Skeletal muscle tissue (tissue), 3 donors: ENCODE measurements at regions not wholly inside any gene's neighbourhood (a gene's known extent, or its start where the extent isn't known, plus 50 kb on each side); places are given as distances from the start of the nearest gene placed in this dataset.
"Not testable (repeated sequence)": the region's sequence is repeated elsewhere in the genome, so short reads cannot be mapped to it uniquely, and the experiment has no call there.

Experiments used
- H3K27ac ChIP-seq: one replicate; pipeline ENCODE4 v1.7.0; 2013; ENCODE audit warnings: mild to moderate bottlenecking, low read depth, low read length, inconsistent platforms
- H3K27me3 ChIP-seq, 3 donors: one replicate each; pipeline ENCODE4 v1.7.0; 2013; ENCODE audit warnings: low read length in 3 of 3; ENCODE audit not compliant: control insufficient read depth in 3 of 3, insufficient read depth in 3 of 3
- H3K36me3 ChIP-seq, 3 donors: one replicate each; pipeline ENCODE4 v1.7.0; 2013; ENCODE audit warnings: low read length in 3 of 3; ENCODE audit not compliant: control insufficient read depth in 3 of 3, insufficient read depth in 3 of 3
- H3K4me1 ChIP-seq, 3 donors: one replicate each; pipeline ENCODE4 v1.7.0; 2013; ENCODE audit warnings: low read length in 3 of 3, mild to moderate bottlenecking in 3 of 3; ENCODE audit not compliant: control insufficient read depth in 3 of 3, insufficient read depth in 3 of 3
- H3K4me3 ChIP-seq, 3 donors: one replicate each; pipeline ENCODE4 v1.7.0; 2013; ENCODE audit warnings: low read length in 3 of 3
- H3K9ac ChIP-seq, 3 donors: one replicate each; pipeline ENCODE4 v1.7.0; 2013; ENCODE audit warnings: low read length in 3 of 3, mild to moderate bottlenecking in 3 of 3, moderate library complexity in 2 of 3, low read depth in 1 of 3
- H3K9me3 ChIP-seq, 3 donors: one replicate each; pipeline ENCODE4 v1.7.0; 2013; ENCODE audit warnings: low read length in 3 of 3; ENCODE audit not compliant: control insufficient read depth in 3 of 3
- donor health status: Osteomylitis.

DNA sequence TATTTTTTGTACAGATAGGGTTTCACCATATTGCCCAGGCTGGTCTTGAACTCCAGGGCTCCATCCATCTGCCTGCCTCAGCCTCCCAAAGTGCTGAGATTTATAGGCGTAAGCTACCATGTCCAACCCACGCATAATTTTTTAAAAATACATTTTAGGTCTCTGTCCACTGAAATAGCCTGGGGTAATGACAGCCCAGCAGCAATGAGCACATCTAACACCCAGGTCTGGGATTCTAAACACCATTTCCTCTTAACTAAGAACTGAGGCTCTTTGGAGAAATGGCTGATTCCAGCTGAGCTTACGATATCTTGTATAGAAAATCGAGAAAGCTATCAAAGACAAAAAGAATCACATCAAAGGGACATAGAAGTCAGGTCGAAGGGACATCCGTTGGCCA is 245.3 kb downstream of the PARN start:
- no peak overlapping the region for H3K4me3 ChIP-seq
- no peak overlapping the region for H3K27ac ChIP-seq
- no peaks in the 10 kb centered on the region for H3K9me3 ChIP-seq
- peaks cover 0 to 4% (median 3%) of the 10 kb centered on the region in 3 donors for H3K4me1 ChIP-seq
- H3K27me3 ChIP-seq: no peaks in the 10 kb centered on the region
- H3K36me3 ChIP-seq: no peaks in the 10 kb centered on the region
- no peak overlapping the region for H3K9ac ChIP-seq

DNA sequence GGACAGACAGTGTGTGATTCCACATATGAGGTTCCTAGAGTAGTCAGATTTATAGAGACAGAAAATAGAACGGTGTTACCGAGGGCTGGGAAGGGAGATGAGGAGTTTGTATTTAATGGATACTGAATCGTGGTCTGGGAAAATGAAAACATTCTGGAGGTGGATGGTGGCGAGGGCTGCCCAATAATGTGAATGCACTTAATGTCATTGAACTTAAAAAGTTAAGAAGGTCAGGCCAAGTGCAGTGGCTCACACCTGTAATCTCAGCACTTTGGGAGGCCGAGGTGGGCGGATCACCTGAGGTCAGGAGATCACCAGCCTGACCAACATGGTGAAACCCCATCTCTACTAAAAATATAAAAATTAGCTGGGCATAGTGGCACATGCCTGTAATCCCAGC is 246.2 kb downstream of the PARN start:
- H3K27me3 ChIP-seq, H3K9ac ChIP-seq, H3K27ac ChIP-seq, H3K4me1 ChIP-seq, H3K36me3 ChIP-seq, H3K9me3 ChIP-seq, H3K4me3 ChIP-seq: not testable (repeated sequence)

DNA sequence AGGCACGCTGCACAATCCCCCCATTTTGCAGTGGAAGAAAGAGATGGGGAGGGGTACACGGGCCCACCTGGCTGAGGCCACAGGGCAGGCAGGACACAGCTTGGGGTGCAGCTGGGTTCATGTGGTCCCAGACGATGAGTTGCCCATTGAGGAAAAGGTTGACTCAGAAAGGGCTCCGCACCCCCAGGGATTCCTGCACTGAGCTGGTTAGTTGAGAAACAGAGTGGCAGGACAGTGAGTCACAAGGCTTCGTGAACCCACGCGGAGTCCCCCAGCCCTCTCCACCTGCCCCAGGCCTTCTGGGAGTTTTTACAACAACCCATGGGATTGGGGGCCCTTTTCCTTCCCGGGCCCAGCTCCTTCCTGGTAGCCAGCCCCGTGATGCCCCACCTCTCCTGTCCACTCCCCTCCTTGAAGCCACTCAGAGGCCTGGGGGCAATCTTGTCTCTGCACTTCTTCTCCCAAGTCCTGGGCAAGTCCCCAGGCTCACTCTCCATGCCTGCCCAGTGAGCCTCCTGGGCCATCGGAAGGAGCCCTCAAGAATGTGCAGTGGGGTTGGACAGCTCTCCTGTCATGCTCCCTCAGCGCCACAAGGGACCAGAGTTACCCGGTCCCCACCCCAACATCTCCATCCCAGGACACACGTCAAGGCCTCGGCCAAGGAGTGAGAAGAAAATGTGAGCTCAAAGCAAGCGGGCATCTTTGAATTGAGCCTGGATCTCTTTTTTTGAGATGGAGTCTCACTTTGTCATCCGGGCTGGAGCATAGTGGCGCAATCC is 251.2 kb downstream of the PARN start:
- H3K27me3 ChIP-seq: no peaks in the 10 kb centered on the region
- no peak overlapping the region for H3K27ac ChIP-seq
- no peak overlapping the region for H3K4me3 ChIP-seq
- H3K36me3 ChIP-seq: no peaks in the 10 kb centered on the region
- H3K9me3 ChIP-seq: no peaks in the 10 kb centered on the region
- H3K4me1 ChIP-seq: peaks cover 6 to 10% (median 6%) of the 10 kb centered on the region in 3 donors
- H3K9ac ChIP-seq: no peak overlapping the region

DNA sequence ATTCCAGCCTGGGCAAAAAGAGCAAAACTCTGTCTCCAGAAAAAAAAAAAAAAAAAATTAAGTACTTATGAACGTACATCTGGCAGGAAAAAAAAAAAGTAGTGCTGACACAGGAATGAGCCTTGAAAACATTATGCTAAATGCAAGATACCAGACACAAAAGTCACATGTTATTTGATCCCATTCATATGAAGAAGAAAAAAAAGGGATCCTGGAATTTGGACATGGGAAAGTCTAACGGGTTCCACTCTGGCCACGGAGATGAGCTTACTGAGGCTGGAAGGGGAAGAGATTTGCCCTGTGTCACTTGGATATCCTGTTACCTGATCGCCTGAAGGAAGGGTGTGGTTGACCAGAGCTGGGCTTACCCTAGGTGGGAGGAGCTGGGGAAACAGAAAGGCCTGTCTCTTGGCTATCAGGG is 251.9 kb downstream of the PARN start:
- no peak overlapping the region for H3K4me3 ChIP-seq
- peaks cover 6 to 10% (median 6%) of the 10 kb centered on the region in 3 donors for H3K4me1 ChIP-seq
- no peaks in the 10 kb centered on the region for H3K27me3 ChIP-seq
- no peak overlapping the region for H3K27ac ChIP-seq
- no peaks in the 10 kb centered on the region for H3K36me3 ChIP-seq
- no peaks in the 10 kb centered on the region for H3K9me3 ChIP-seq
- H3K9ac ChIP-seq: no peak overlapping the region

DNA sequence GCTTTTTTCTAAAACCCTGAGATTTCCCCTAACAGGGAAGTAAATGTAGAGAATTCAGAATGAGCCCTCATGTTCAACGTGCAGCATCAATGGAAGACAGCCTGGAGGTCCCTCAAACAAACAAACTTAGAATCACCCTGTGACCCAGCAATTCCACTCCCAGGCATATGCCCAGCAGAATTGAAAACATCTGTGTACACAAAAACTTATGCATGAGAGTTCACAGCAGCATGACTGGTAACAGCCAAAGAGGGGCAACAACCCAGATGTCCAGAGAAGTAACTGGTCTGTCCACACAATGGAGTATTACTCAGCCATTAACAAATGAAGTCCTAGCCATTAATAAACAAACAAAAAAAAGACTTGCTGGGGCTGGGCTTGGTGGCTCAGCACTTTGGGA is 252.7 kb downstream of the PARN start:
- H3K4me1 ChIP-seq: peaks cover 6 to 10% (median 7%) of the 10 kb centered on the region in 3 donors
- no peak overlapping the region for H3K27ac ChIP-seq
- H3K27me3 ChIP-seq: no peaks in the 10 kb centered on the region
- no peaks in the 10 kb centered on the region for H3K36me3 ChIP-seq
- no peak overlapping the region for H3K9ac ChIP-seq
- no peaks in the 10 kb centered on the region for H3K9me3 ChIP-seq
- no peak overlapping the region for H3K4me3 ChIP-seq

DNA sequence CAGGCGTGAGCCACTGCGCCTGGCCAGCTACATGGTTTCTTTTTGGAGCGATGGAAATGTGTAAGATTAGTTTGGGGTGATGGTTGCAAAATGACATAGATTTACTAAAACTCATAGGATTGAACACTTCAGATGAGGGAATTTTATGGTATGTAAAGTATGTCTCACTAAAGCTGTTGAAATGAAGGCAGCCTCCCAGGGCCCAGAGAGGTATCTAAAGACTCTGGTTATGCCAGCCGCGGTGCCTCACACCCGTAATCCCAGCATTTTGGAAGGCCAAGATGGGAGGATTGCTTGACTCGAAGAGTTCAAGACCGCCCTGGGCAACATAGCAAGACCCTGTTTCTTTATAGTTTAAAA is 254.9 kb downstream of the PARN start:
- H3K4me1 ChIP-seq: peaks cover 12 to 20% (median 14%) of the 10 kb centered on the region in 3 donors
- H3K27me3 ChIP-seq: no peaks in the 10 kb centered on the region
- H3K9ac ChIP-seq: no peak overlapping the region
- no peak overlapping the region for H3K27ac ChIP-seq
- H3K9me3 ChIP-seq: no peaks in the 10 kb centered on the region
- no peak overlapping the region for H3K4me3 ChIP-seq
- no peaks in the 10 kb centered on the region for H3K36me3 ChIP-seq

DNA sequence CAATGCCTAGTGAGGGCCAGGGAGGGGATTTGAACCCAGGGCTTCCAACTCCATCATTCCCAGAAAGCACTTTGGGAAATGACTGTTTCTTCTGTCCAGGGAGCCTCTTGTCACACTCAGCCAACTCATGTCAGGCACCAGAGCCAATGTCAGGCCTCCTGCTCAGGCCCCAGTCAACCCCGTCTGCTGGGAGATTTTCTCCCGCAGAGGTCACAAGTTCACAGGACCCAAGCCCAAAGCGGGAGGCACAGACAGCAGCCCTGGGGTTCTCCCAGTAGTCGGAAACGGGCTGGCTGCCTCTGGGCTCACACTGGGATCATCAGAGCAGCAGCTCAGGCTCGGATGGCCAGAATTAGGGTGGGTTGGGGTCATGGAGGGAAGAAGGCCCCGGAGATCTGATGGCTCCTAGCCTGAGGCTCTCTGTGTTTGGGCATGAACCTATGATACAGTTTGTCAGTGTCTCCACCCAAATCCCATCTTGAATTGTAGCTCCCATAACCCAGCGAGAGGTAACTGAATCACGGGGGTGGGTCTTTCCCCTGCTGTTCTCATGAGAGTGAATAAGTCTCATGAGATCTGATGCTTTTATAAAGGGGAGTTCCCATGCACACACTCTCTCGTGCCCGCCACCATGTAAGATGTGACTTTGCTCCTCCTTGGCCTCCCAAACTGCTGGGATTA is 255.5 kb downstream of the PARN start:
- no peaks in the 10 kb centered on the region for H3K36me3 ChIP-seq
- no peak overlapping the region for H3K27ac ChIP-seq
- H3K27me3 ChIP-seq: no peaks in the 10 kb centered on the region
- H3K9me3 ChIP-seq: no peaks in the 10 kb centered on the region
- H3K4me3 ChIP-seq: no peak overlapping the region
- peaks cover 16 to 26% (median 19%) of the 10 kb centered on the region in 3 donors for H3K4me1 ChIP-seq
- no peak overlapping the region for H3K9ac ChIP-seq

DNA sequence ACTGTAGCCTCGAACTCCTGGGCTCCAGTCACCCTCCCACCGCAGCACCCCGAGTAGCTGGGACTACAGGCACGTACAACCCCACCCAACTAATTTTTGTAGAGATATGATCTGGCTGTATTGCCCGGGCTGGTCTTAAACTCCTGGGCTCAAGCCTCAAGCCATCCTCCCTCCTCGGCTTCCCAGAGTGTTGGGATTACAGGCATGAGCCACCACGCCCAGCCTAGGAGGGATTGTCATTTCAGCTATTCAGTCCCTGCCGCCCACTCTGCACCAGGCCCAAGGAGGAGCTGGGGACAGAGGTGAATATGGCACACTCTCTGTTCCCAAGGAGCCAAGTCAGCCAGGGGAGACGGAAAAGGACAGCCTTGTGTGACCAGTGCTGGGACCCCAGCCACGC is 256.2 kb downstream of the PARN start:
- no peaks in the 10 kb centered on the region for H3K36me3 ChIP-seq
- H3K4me1 ChIP-seq: peaks cover 16 to 24% (median 21%) of the 10 kb centered on the region in 3 donors
- H3K4me3 ChIP-seq: no peak overlapping the region
- no peaks in the 10 kb centered on the region for H3K27me3 ChIP-seq
- no peaks in the 10 kb centered on the region for H3K9me3 ChIP-seq
- H3K9ac ChIP-seq: no peak overlapping the region
- H3K27ac ChIP-seq: no peak overlapping the region

DNA sequence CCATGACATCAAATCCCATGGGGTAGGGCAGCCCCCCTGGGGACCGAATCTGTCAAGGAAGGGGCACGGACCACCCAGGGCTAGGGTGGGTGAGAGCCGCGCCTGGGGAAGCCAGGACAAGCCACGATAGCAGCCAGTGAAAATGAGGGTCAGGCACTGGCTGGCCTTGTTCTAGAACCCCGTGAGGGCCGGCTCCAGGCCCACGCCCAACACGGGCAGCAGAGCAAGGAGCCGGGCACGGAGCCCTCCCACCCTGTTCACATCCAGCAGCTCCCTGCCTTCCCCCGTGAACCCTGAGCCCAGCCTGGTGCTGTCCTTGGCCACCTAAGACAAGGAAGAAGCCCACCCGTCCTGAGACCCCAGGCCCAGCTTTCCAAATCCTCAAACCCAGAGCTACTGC is 256.7 kb downstream of the PARN start:
- H3K4me1 ChIP-seq: peaks cover 14 to 19% (median 19%) of the 10 kb centered on the region in 3 donors
- no peak overlapping the region for H3K4me3 ChIP-seq
- no peaks in the 10 kb centered on the region for H3K36me3 ChIP-seq
- H3K27ac ChIP-seq: no peak overlapping the region
- H3K27me3 ChIP-seq: no peaks in the 10 kb centered on the region
- H3K9ac ChIP-seq: no peak overlapping the region
- no peaks in the 10 kb centered on the region for H3K9me3 ChIP-seq

DNA sequence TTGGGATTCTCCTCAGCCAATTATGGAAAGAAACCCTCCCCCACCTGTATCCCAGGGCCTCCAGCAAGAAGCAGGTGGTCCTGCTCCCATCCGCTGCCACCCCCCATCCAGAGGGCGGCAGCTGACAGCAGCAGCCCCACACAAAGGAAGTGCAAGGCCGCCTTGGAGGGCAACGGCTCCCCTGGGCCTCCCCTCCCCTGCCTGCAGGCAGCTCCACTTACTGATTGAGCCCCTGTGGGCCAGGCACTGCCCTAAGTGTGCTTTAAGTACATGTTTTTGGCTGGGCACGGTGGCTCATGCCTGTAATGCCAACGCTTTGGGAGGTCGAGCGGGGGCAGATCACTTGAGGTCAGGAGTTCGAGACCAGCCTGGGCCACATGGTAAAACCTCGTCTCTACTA is 257.6 kb downstream of the PARN start:
- no peaks in the 10 kb centered on the region for H3K36me3 ChIP-seq
- H3K27me3 ChIP-seq: no peaks in the 10 kb centered on the region
- H3K9ac ChIP-seq: no peak overlapping the region
- peaks cover 11 to 16% (median 15%) of the 10 kb centered on the region in 3 donors for H3K4me1 ChIP-seq
- H3K4me3 ChIP-seq: no peak overlapping the region
- no peaks in the 10 kb centered on the region for H3K9me3 ChIP-seq
- H3K27ac ChIP-seq: no peak overlapping the region
